Keratinocyte (primary cell): ENCODE measurements at regions not wholly inside any gene's neighbourhood (a gene's known extent, or its start where the extent isn't known, plus 50 kb on each side); places are given as distances from the start of the nearest gene placed in this dataset.
A peak's percentile ranks its signal among the peaks of the same experiment; 100 is the strongest.

Experiments used
- DNase-seq: peaks from one replicate; pipeline ENCODE4 v3.0.0-alpha.2; 2011; ENCODE audit warnings: low read depth, missing footprints, low spot score
- FAIRE-seq: peaks from 2 replicates; lab custom pipeline; 2011; peaks lifted over from hg19 to GRCh38; lab: Jason Lieb, UNC
- H2AFZ ChIP-seq: 2 replicates; pipeline ENCODE4 v1.6.0; 2012; ENCODE audit warnings: low read length, control low read depth, inconsistent platforms; ENCODE audit not compliant: control insufficient read depth
- H3K27ac ChIP-seq: 2 replicates; pipeline ENCODE4 v1.5.1; 2011; ENCODE audit warnings: low read length; ENCODE audit not compliant: control insufficient read depth, insufficient read depth
- H3K27me3 ChIP-seq: 3 replicates; pipeline ENCODE4 v1.6.0; 2011; ENCODE audit warnings: low read length; ENCODE audit not compliant: control insufficient read depth, insufficient read depth; ENCODE audit errors: extremely low read depth
- H3K36me3 ChIP-seq, 2 experiments: 2 replicates in 1 of 2; 3 replicates in 1 of 2; pipeline ENCODE4 v1.5.1; 2011; ENCODE audit warnings: low read length in 2 of 2, mild to moderate bottlenecking in 1 of 2; ENCODE audit not compliant: control insufficient read depth in 2 of 2, insufficient read depth in 2 of 2; ENCODE audit errors: extremely low read depth in 1 of 2
- H3K4me1 ChIP-seq: 3 replicates; pipeline ENCODE4 v1.5.1; 2011; ENCODE audit warnings: low read length; ENCODE audit not compliant: control insufficient read depth, insufficient read depth; ENCODE audit errors: extremely low read depth
- H3K4me2 ChIP-seq: 3 replicates; pipeline ENCODE4 v1.6.0; 2011; ENCODE audit warnings: low read depth, low read length; ENCODE audit not compliant: control insufficient read depth, insufficient read depth; ENCODE audit errors: extremely low read depth
- H3K4me3 ChIP-seq, 3 experiments: fragments of 200-600 bp in 1 of 3; sonication (generic) in 1 of 3; 2 replicates in 2 of 3; 3 replicates in 1 of 3; pipeline ENCODE4 v1.5.1; 2011 to 2016; ENCODE audit warnings: low read length in 3 of 3, mild to moderate bottlenecking in 3 of 3, control low read depth in 2 of 3, inconsistent platforms in 1 of 3, low read depth in 1 of 3, mixed read lengths in 1 of 3, mixed run types in 1 of 3, moderate library complexity in 1 of 3; ENCODE audit not compliant: control insufficient read depth in 2 of 3, insufficient read depth in 2 of 3; ENCODE audit errors: extremely low read depth in 1 of 3
- H3K79me2 ChIP-seq: 2 replicates; pipeline ENCODE4 v1.6.0; 2012; ENCODE audit warnings: low read length; ENCODE audit not compliant: control insufficient read depth, insufficient read depth
- H3K9ac ChIP-seq: 3 replicates; pipeline ENCODE4 v1.6.0; 2011; ENCODE audit warnings: low read length; ENCODE audit not compliant: control insufficient read depth, insufficient read depth; ENCODE audit errors: extremely low read depth
- H3K9me1 ChIP-seq: 3 replicates; pipeline ENCODE4 v1.6.0; 2011; ENCODE audit warnings: low read length; ENCODE audit not compliant: control insufficient read depth, insufficient read depth; ENCODE audit errors: extremely low read depth
- H3K9me3 ChIP-seq: 2 replicates; pipeline ENCODE4 v1.5.1; 2012; ENCODE audit warnings: low read depth, low read length; ENCODE audit not compliant: control insufficient read depth
- H4K20me1 ChIP-seq: 3 replicates; pipeline ENCODE4 v1.6.0; 2011; ENCODE audit warnings: low read length; ENCODE audit not compliant: control insufficient read depth, insufficient read depth; ENCODE audit errors: extremely low read depth
- CTCF ChIP-seq, 3 experiments: IDR thresholded peaks in 1 of 3; conservative IDR thresholded peaks in 1 of 3; optimal IDR thresholded peaks in 1 of 3; 2 replicates in 2 of 3; 3 replicates in 1 of 3; pipeline versions ENCODE3 to v1.5.1; 2011; ENCODE audit warnings: low read length in 3 of 3, mild to moderate bottlenecking in 3 of 3, moderate library complexity in 2 of 3, control low read depth in 1 of 3, inconsistent platforms in 1 of 3; ENCODE audit not compliant: insufficient read depth in 2 of 3; ENCODE audit errors: extremely low read depth in 1 of 3
- EZH2 ChIP-seq: IDR thresholded peaks from one replicate; pipeline ENCODE4 v1.6.1; 2012; ENCODE audit warnings: inconsistent platforms, mild to moderate bottlenecking, low read length, moderate library complexity
- dilution Hi-C: fragments of 300-500 bp; cut with MboI; formaldehyde crosslinking; loops from one replicate; pipeline ENCODE4 v1.7.0; 2020; ENCODE audit warnings: low sequenced_read_pairs; ENCODE audit not compliant: extremely low pct_ligation_motif_present

GRCh38 chr12:65689508-65689907 lies 134.8 kb upstream of the HMGA2 start:
- Histone ChIP-seq H3K9me1 (no peaks in the 10 kb centered on the region), H3K4me3 (no peak overlapping the region), H3K9ac (no peak overlapping the region), H3K9me3 (no peaks in the 10 kb centered on the region), H3K4me1 (no peaks in the 10 kb centered on the region), H4K20me1 (no peaks in the 10 kb centered on the region), H3K36me3 (no peaks in the 10 kb centered on the region), H3K27me3 (no peaks in the 10 kb centered on the region), H3K79me2 (no peaks in the 10 kb centered on the region), H3K27ac (no peak overlapping the region), H2AFZ (no peak overlapping the region), H3K4me2 (no peak overlapping the region)
- FAIRE-seq (no peak), DNase-seq (no peak)
- dilution Hi-C loops: no loop called here
- TF ChIP-seq CTCF (optimal IDR thresholded peaks at IDR 0.05 in 1 of 3, IDR thresholded peaks at IDR 0.05 in 1 of 3, conservative IDR thresholded peaks at IDR 0.05 in 1 of 3; ENCODE audit: extremely low read depth in 1 of 3, insufficient read depth in 2 of 3, low read length in 3 of 3) (no peak), EZH2 (no peak)

- H3K9ac ChIP-seq: no peak overlapping the region
- no peaks in the 10 kb centered on the region for H3K36me3 ChIP-seq
- no peak overlapping the region for H3K4me2 ChIP-seq
- H3K79me2 ChIP-seq: no peaks in the 10 kb centered on the region
- peak; percentile 46 for FAIRE-seq
- H3K27ac ChIP-seq: no peak overlapping the region
- H3K27me3 ChIP-seq: no peaks in the 10 kb centered on the region
- H3K9me3 ChIP-seq: no peaks in the 10 kb centered on the region
- peaks cover 7% of the 10 kb centered on the region for H3K4me1 ChIP-seq
- H4K20me1 ChIP-seq: no peaks in the 10 kb centered on the region
- no peak for DNase-seq
- TF ChIP-seq EZH2 (no peak), CTCF (optimal IDR thresholded peaks at IDR 0.05 in 1 of 3, IDR thresholded peaks at IDR 0.05 in 1 of 3, conservative IDR thresholded peaks at IDR 0.05 in 1 of 3; ENCODE audit: extremely low read depth in 1 of 3, insufficient read depth in 2 of 3, low read length in 3 of 3) (no peak)
- no peaks in the 10 kb centered on the region for H3K9me1 ChIP-seq
- dilution Hi-C loops: no loop called here
- no peak overlapping the region for H2AFZ ChIP-seq
- no peak overlapping the region for H3K4me3 ChIP-seq
These were observed 133.8 kb upstream of the HMGA2 start for GRCh38 chr12:65690477-65690876.
